PC-9 (cell line): ENCODE measurements at regions not wholly inside any gene's neighbourhood (a gene's known extent, or its start where the extent isn't known, plus 50 kb on each side); places are given as distances from the start of the nearest gene placed in this dataset.

Experiments
- CTCF ChIP-seq: fragments of 200-600 bp; sonication (generic); conservative IDR thresholded peaks from 2 replicates; pipeline ENCODE4 v1.6.1; 2017; ENCODE audit warnings: mixed run types, antibody characterized with exemption, mild to moderate bottlenecking, moderate library complexity
- EZH2 ChIP-seq: fragments of 200-600 bp; sonication (generic); IDR thresholded peaks from 2 replicates; pipeline ENCODE4 v1.8.0; 2017; ENCODE audit warnings: antibody characterized with exemption, low read depth

GRCh38 chr3:161674402-161674801 is 177.8 kb downstream of the OTOL1 start:
- TF ChIP-seq EZH2 (no peak), CTCF (no peak)
